ENCODE measurements at regions not wholly inside any gene's neighbourhood (a gene's known extent, or its start where the extent isn't known, plus 50 kb on each side); places are given as distances from the start of the nearest gene placed in this dataset.

- H3K27me3 ChIP-seq (ENCODE audit: control insufficient read depth, insufficient read depth, low read length): no peaks in the 10 kb centered on the region
- no peak for TF ChIP-seq CTCF (IDR thresholded peaks at IDR 0.05; ENCODE audit: insufficient read depth, low read length, poor library complexity, severe bottlenecking)
- no peak for DNase-seq (ENCODE audit: low read depth)
- H3K36me3 ChIP-seq (ENCODE audit: control insufficient read depth, insufficient read depth, low read length): no peaks in the 10 kb centered on the region
- H3K4me3 ChIP-seq (ENCODE audit: low read depth, low read length): no peak overlapping the region
Observed at GRCh38 chr17:63162406-63163157, 196.5 kb downstream of the TANC2 start.

GRCh38 chr17:63163158-63163520 is 197.1 kb downstream of the TANC2 start:
- no peak for TF ChIP-seq CTCF (IDR thresholded peaks at IDR 0.05; ENCODE audit: insufficient read depth, low read length, poor library complexity, severe bottlenecking)
- H3K36me3 ChIP-seq (ENCODE audit: control insufficient read depth, insufficient read depth, low read length): no peaks in the 10 kb centered on the region
- no peak overlapping the region for H3K4me3 ChIP-seq (ENCODE audit: low read depth, low read length)
- no peak for DNase-seq (ENCODE audit: low read depth)
- H3K27me3 ChIP-seq (ENCODE audit: control insufficient read depth, insufficient read depth, low read length): no peaks in the 10 kb centered on the region

GRCh38 chr17:63165400-63165799 is 199.4 kb downstream of the TANC2 start:
- no peak overlapping the region for H3K4me3 ChIP-seq (ENCODE audit: low read depth, low read length)
- TF ChIP-seq CTCF (IDR thresholded peaks at IDR 0.05; ENCODE audit: insufficient read depth, low read length, poor library complexity, severe bottlenecking): no peak
- no peak for DNase-seq (ENCODE audit: low read depth)
- no peaks in the 10 kb centered on the region for H3K36me3 ChIP-seq (ENCODE audit: control insufficient read depth, insufficient read depth, low read length)
- no peaks in the 10 kb centered on the region for H3K27me3 ChIP-seq (ENCODE audit: control insufficient read depth, insufficient read depth, low read length)

GRCh38 chr17:63170795-63171194 is 204.8 kb downstream of the TANC2 start:
- TF ChIP-seq CTCF (IDR thresholded peaks at IDR 0.05; ENCODE audit: insufficient read depth, low read length, poor library complexity, severe bottlenecking): no peak
- no peak for DNase-seq (ENCODE audit: low read depth)
- H3K27me3 ChIP-seq (ENCODE audit: control insufficient read depth, insufficient read depth, low read length): no peaks in the 10 kb centered on the region
- H3K36me3 ChIP-seq (ENCODE audit: control insufficient read depth, insufficient read depth, low read length): no peaks in the 10 kb centered on the region
- H3K4me3 ChIP-seq (ENCODE audit: low read depth, low read length): no peak overlapping the region

GRCh38 chr17:63171428-63172393 is 205.7 kb downstream of the TANC2 start:
- DNase-seq (ENCODE audit: low read depth): no peak
- Histone ChIP-seq H3K36me3 (ENCODE audit: control insufficient read depth, insufficient read depth, low read length) (no peaks in the 10 kb centered on the region), H3K27me3 (ENCODE audit: control insufficient read depth, insufficient read depth, low read length) (no peaks in the 10 kb centered on the region), H3K4me3 (ENCODE audit: low read depth, low read length) (no peak overlapping the region)
- TF ChIP-seq CTCF (IDR thresholded peaks at IDR 0.05; ENCODE audit: insufficient read depth, low read length, poor library complexity, severe bottlenecking): no peak

Measured in kidney epithelial cell (primary cell).